ENCODE measurements at regions not wholly inside any gene's neighbourhood (a gene's known extent, or its start where the extent isn't known, plus 50 kb on each side); places are given as distances from the start of the nearest gene placed in this dataset.

GRCh38 chr6:71510856-71511255 lies 222.2 kb downstream of the OGFRL1 start:
- no peak for DNase-seq (ENCODE audit: low read depth in 4 of 4, low spot score in 2 of 4)

- DNase-seq (ENCODE audit: low read depth in 4 of 4, low spot score in 2 of 4): no peak
Measured at GRCh38 chr6:71512256-71512655, 223.6 kb downstream of the OGFRL1 start.

GRCh38 chr6:71513036-71513435 lies 224.4 kb downstream of the OGFRL1 start:
- DNase-seq (ENCODE audit: low read depth in 4 of 4, low spot score in 2 of 4): no peak

- DNase-seq (ENCODE audit: low read depth in 4 of 4, low spot score in 2 of 4): no peak
Measured at GRCh38 chr6:71523548-71523947, 234.9 kb downstream of the OGFRL1 start.

- no peak for DNase-seq (ENCODE audit: low read depth in 4 of 4, low spot score in 2 of 4)
Measured at GRCh38 chr6:71524201-71524600, 235.6 kb downstream of the OGFRL1 start.

- no peak for DNase-seq (ENCODE audit: low read depth in 4 of 4, low spot score in 2 of 4)
Measured at GRCh38 chr6:71527886-71528285, 239.3 kb downstream of the OGFRL1 start.

- no peak for DNase-seq (ENCODE audit: low read depth in 4 of 4, low spot score in 2 of 4)
Measured at GRCh38 chr6:71529026-71529425, 240.4 kb downstream of the OGFRL1 start.

GRCh38 chr6:71529769-71530168 lies 241.2 kb downstream of the OGFRL1 start:
- DNase-seq (ENCODE audit: low read depth in 4 of 4, low spot score in 2 of 4): no peak

- no peak for DNase-seq (ENCODE audit: low read depth in 4 of 4, low spot score in 2 of 4)
Measured at GRCh38 chr6:71531006-71531405, 242.4 kb downstream of the OGFRL1 start.

GRCh38 chr6:71531841-71532240 lies 243.2 kb downstream of the OGFRL1 start:
- no peak for DNase-seq (ENCODE audit: low read depth in 4 of 4, low spot score in 2 of 4)

- no peak for DNase-seq (ENCODE audit: low read depth in 4 of 4, low spot score in 2 of 4)
Measured at GRCh38 chr6:71533939-71534379, 245.3 kb downstream of the OGFRL1 start.

- DNase-seq (ENCODE audit: low read depth in 4 of 4, low spot score in 2 of 4): no peak
Measured at GRCh38 chr6:71534921-71535320, 246.3 kb downstream of the OGFRL1 start.

GRCh38 chr6:71537717-71538116 lies 249.1 kb downstream of the OGFRL1 start:
- DNase-seq (ENCODE audit: low read depth in 4 of 4, low spot score in 2 of 4): no peak

GRCh38 chr6:71544028-71544427 lies 255.4 kb downstream of the OGFRL1 start:
- DNase-seq (ENCODE audit: low read depth in 4 of 4, low spot score in 2 of 4): no peak

GRCh38 chr6:71544906-71545305 lies 256.3 kb downstream of the OGFRL1 start:
- DNase-seq (ENCODE audit: low read depth in 4 of 4, low spot score in 2 of 4): no peak

GRCh38 chr6:71545905-71546304 lies 257.3 kb downstream of the OGFRL1 start:
- DNase-seq (ENCODE audit: low read depth in 4 of 4, low spot score in 2 of 4): no peak

- no peak for DNase-seq (ENCODE audit: low read depth in 4 of 4, low spot score in 2 of 4)
Measured at GRCh38 chr6:71551798-71552197, 263.2 kb downstream of the OGFRL1 start.

GRCh38 chr6:71556141-71556540 lies 267.5 kb downstream of the OGFRL1 start:
- no peak for DNase-seq (ENCODE audit: low read depth in 4 of 4, low spot score in 2 of 4)

- no peak for DNase-seq (ENCODE audit: low read depth in 4 of 4, low spot score in 2 of 4)
Measured at GRCh38 chr6:71558974-71559373, 270.4 kb downstream of the OGFRL1 start.

GRCh38 chr6:71567562-71567961 lies 279.0 kb downstream of the OGFRL1 start:
- no peak for DNase-seq (ENCODE audit: low read depth in 4 of 4, low spot score in 2 of 4)

GRCh38 chr6:71577766-71578165 lies 289.2 kb downstream of the OGFRL1 start:
- DNase-seq (ENCODE audit: low read depth in 4 of 4, low spot score in 2 of 4): no peak

GRCh38 chr6:71579902-71580301 lies 291.3 kb downstream of the OGFRL1 start:
- DNase-seq (ENCODE audit: low read depth in 4 of 4, low spot score in 2 of 4): no peak

- DNase-seq (ENCODE audit: low read depth in 4 of 4, low spot score in 2 of 4): no peak
Measured at GRCh38 chr6:71582820-71583219, 294.2 kb downstream of the OGFRL1 start.
